Astrocyte of the spinal cord (primary cell): ENCODE measurements at regions not wholly inside any gene's neighbourhood (a gene's known extent, or its start where the extent isn't known, plus 50 kb on each side); places are given as distances from the start of the nearest gene placed in this dataset.

Source experiments
- DNase-seq: peaks from one replicate; pipeline ENCODE4 v3.0.0; 2011; ENCODE audit warnings: low read depth, low spot score
- H3K4me3 ChIP-seq: 2 replicates; pipeline ENCODE4 v1.5.1; 2011; ENCODE audit warnings: low read depth, mild to moderate bottlenecking, low read length, moderate library complexity
- in situ Hi-C: cut with HindIII; loops from 2 replicates; pipeline ENCODE4 v1.10.0; 2017; ENCODE audit warnings: low sequenced_read_pairs
- TF ChIP-seq, protein P1 (sequence below): IDR thresholded peaks from 2 replicates; pipeline ENCODE4 v1.5.1; 2012; ENCODE audit warnings: low read depth, mild to moderate bottlenecking, low read length, inconsistent platforms

DNA sequence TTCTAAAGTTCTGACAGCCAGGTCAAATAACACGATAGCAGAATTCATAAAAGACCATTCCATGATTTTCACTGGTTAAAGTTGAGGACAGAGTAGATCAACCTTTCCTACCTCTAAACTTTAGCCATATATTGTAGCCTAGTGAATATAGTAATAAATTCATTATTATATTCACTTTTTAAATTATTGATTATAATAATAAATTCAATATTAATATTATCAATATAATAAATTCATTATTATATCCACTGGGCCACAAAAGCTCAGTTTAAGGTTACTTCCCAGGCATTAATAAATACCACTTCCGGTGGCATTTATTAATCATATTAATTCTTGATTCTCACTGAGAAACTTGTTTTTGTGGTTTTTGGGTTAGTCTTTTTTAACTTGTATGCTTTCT lies 85.7 kb upstream of the GPC6 start:
- no peak for DNase-seq
- no peak overlapping the region for H3K4me3 ChIP-seq
- in situ Hi-C loops: no loop called here
- TF ChIP-seq, protein P1, sequence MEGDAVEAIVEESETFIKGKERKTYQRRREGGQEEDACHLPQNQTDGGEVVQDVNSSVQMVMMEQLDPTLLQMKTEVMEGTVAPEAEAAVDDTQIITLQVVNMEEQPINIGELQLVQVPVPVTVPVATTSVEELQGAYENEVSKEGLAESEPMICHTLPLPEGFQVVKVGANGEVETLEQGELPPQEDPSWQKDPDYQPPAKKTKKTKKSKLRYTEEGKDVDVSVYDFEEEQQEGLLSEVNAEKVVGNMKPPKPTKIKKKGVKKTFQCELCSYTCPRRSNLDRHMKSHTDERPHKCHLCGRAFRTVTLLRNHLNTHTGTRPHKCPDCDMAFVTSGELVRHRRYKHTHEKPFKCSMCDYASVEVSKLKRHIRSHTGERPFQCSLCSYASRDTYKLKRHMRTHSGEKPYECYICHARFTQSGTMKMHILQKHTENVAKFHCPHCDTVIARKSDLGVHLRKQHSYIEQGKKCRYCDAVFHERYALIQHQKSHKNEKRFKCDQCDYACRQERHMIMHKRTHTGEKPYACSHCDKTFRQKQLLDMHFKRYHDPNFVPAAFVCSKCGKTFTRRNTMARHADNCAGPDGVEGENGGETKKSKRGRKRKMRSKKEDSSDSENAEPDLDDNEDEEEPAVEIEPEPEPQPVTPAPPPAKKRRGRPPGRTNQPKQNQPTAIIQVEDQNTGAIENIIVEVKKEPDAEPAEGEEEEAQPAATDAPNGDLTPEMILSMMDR: no peak

DNA sequence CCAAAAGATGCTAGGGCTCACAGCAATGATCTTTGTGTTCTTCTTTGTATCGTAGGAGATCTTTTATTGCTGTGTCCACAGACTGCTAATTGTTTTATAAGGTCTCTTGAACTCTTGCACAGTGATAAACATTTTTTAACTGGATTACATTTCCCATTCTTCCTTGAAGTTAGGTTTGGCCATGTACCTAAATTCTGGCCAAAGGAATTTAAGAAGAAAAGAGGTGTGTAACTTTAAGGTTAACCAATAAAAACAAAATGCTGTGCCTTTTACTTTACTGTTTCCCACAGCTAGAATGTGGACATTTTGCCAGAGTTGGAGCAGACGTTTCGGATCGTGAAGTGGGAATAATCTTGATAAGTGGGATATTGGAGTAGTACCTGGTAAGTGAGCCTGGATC lies 82.6 kb upstream of the GPC6 start:
- TF ChIP-seq, protein P1: no peak
- in situ Hi-C loops: no loop called here

DNA sequence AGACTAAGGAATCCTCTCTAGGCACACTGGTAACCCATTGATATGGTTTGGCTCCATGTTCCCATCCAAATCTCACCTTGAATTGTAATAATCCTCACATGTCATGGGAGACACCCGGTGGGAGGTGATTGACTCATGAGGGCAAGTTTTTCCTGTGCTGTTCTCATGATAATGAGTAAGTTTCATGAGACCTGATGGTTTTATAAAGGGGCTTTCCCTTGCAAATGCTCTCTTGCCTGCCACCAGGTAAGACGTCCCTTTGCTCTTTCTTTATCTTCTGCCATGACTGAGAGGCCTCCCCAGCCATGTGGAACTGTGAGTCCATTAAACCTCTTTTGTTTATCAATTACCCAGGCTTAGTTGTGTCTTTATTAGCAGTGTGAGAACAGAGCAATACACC lies 81.4 kb upstream of the GPC6 start:
- TF ChIP-seq, protein P1: no peak
- in situ Hi-C loops: no loop called here
- no peak overlapping the region for H3K4me3 ChIP-seq
- no peak for DNase-seq

More for the DNA sequence above, 82.6 kb upstream of the GPC6 start:
- no peak overlapping the region for H3K4me3 ChIP-seq
- DNase-seq: peak; percentile 28

DNA sequence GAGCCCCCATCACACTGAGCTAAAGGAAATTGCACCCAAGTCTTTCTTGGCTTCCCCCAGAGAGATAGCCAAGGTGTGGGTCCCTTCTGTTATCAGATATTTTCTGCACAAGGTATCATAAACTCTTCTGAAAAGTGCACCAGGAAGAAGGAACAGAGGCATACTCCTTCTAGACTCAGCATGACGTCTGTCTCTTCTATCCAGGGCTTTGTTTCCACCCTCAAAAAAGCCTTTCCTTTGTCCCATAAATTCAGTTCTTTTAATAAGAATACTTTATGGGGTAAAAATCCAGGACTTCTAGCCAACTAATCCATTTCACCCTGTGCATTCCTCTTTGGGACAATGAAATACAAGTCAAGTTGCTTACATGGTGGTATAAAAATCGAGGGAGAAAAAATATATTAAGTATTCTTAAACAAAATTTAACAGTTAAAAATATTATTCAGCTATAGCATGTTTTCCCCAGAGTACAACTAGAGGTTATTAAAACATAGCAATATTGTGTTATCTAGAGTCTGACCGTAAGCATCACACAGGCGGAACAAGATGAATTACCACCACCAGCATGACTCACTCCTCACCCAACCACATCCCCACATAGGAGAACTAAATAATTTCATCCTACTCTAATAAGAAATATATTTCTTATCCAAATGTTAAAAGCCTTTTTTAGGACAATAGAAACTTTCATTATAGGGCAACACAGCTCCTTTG lies 79.9 kb upstream of the GPC6 start:
- in situ Hi-C loops: no loop called here
- TF ChIP-seq, protein P1: no peak
- DNase-seq: peak; percentile 89
- no peak overlapping the region for H3K4me3 ChIP-seq

DNA sequence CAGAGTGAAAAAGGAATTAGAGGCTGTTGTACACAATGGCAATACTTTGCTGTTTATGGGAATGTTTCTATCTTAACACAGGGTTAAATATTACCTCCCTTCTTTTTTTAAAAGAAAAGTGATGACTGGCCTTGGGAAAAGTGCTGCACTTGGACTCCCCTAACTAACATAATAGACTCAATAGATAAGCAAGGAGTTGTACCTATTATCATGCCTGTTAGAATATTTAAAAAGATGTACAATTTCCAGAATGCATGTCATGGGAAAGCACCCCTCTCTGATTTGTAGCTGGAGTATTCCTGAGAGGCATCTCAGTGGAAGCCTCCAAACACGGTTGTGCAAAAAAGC lies 79.3 kb upstream of the GPC6 start:
- TF ChIP-seq, protein P1: no peak
- in situ Hi-C loops: no loop called here
- DNase-seq: no peak
- H3K4me3 ChIP-seq: no peak overlapping the region

DNA sequence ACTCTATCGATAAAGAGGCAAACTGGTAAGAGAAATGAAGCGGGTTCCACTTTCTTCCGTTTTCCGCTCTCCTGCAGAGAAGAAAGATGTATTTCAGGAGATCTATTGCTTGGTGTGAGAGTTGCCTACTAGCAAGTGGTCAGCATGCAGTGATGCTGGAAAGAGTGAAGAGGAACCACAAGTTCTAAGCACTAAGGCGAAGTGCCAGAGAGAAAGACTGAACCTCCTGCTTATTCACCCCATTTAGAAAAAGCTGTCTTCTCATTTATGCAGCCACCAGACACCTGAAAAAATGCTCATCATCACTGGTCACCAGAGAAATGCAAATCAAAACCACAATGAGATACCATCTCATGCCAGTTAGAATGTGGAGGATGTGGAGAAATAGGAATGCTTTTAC lies 78.7 kb upstream of the GPC6 start:
- in situ Hi-C loops: no loop called here
- peak; percentile 57 for DNase-seq
- H3K4me3 ChIP-seq: no peak overlapping the region
- TF ChIP-seq, protein P1: no peak
